ENCODE measurements at regions not wholly inside any gene's neighbourhood (a gene's known extent, or its start where the extent isn't known, plus 50 kb on each side); places are given as distances from the start of the nearest gene placed in this dataset.

- TF ChIP-seq FOXP2 (optimal IDR thresholded peaks at IDR 0.05; ENCODE audit: borderline replicate concordance, extremely low read depth, extremely low read length, insufficient read depth): no peak
- TF ChIP-seq SIN3A (IDR thresholded peaks at IDR 0.05; ENCODE audit: borderline replicate concordance, insufficient read depth, low read length): no peak
- TF ChIP-seq REST (IDR thresholded peaks at IDR 0.05; ENCODE audit: insufficient read depth in 1 of 2, low read depth in 2 of 2, low read length in 2 of 2): no peak
- TF ChIP-seq TAF1 (IDR thresholded peaks at IDR 0.05; ENCODE audit: borderline replicate concordance, insufficient read depth, low read length): no peak
- TF ChIP-seq POLR2AphosphoS5 (IDR thresholded peaks at IDR 0.05; ENCODE audit: low read depth, low read length): no peak
Measured at GRCh38 chr16:86846136-86846535, 267.8 kb downstream of the FOXL1 start.

- TF ChIP-seq POLR2AphosphoS5 (IDR thresholded peaks at IDR 0.05; ENCODE audit: low read depth, low read length) (no peak), FOXP2 (optimal IDR thresholded peaks at IDR 0.05; ENCODE audit: borderline replicate concordance, extremely low read depth, extremely low read length, insufficient read depth) (no peak), SIN3A (IDR thresholded peaks at IDR 0.05; ENCODE audit: borderline replicate concordance, insufficient read depth, low read length) (no peak), TAF1 (IDR thresholded peaks at IDR 0.05; ENCODE audit: borderline replicate concordance, insufficient read depth, low read length) (no peak), REST (IDR thresholded peaks at IDR 0.05; ENCODE audit: insufficient read depth in 1 of 2, low read depth in 2 of 2, low read length in 2 of 2) (no peak)
Measured at GRCh38 chr16:86848821-86849220, 270.5 kb downstream of the FOXL1 start.

GRCh38 chr16:86850670-86851069 lies 272.3 kb downstream of the FOXL1 start:
- TF ChIP-seq TAF1 (IDR thresholded peaks at IDR 0.05; ENCODE audit: borderline replicate concordance, insufficient read depth, low read length): no peak
- TF ChIP-seq FOXP2 (optimal IDR thresholded peaks at IDR 0.05; ENCODE audit: borderline replicate concordance, extremely low read depth, extremely low read length, insufficient read depth): no peak
- TF ChIP-seq POLR2AphosphoS5 (IDR thresholded peaks at IDR 0.05; ENCODE audit: low read depth, low read length): no peak
- TF ChIP-seq REST (IDR thresholded peaks at IDR 0.05; ENCODE audit: insufficient read depth in 1 of 2, low read depth in 2 of 2, low read length in 2 of 2): no peak
- no peak for TF ChIP-seq SIN3A (IDR thresholded peaks at IDR 0.05; ENCODE audit: borderline replicate concordance, insufficient read depth, low read length)

- TF ChIP-seq REST (IDR thresholded peaks at IDR 0.05; ENCODE audit: insufficient read depth in 1 of 2, low read depth in 2 of 2, low read length in 2 of 2) (no peak), POLR2AphosphoS5 (IDR thresholded peaks at IDR 0.05; ENCODE audit: low read depth, low read length) (no peak), FOXP2 (optimal IDR thresholded peaks at IDR 0.05; ENCODE audit: borderline replicate concordance, extremely low read depth, extremely low read length, insufficient read depth) (no peak), SIN3A (IDR thresholded peaks at IDR 0.05; ENCODE audit: borderline replicate concordance, insufficient read depth, low read length) (no peak), TAF1 (IDR thresholded peaks at IDR 0.05; ENCODE audit: borderline replicate concordance, insufficient read depth, low read length) (no peak)
Measured at GRCh38 chr16:86852135-86852534, 273.8 kb downstream of the FOXL1 start.
